ENCODE measurements at regions not wholly inside any gene's neighbourhood (a gene's known extent, or its start where the extent isn't known, plus 50 kb on each side); places are given as distances from the start of the nearest gene placed in this dataset.

GRCh38 chr12:14057895-14058294 lies 76.5 kb upstream of the GRIN2B start:
- TF ChIP-seq FOXM1 (IDR thresholded peaks at IDR 0.05; ENCODE audit: borderline replicate concordance, low read depth) (no peak), EP300 (IDR thresholded peaks at IDR 0.05; ENCODE audit: borderline replicate concordance) (no peak), RAD21 (IDR thresholded peaks at IDR 0.05; ENCODE audit: low read depth) (peak; percentile 13; the same call in 1 of the 2 replicates), TAF1 (IDR thresholded peaks at IDR 0.05; ENCODE audit: low read depth) (no peak), REST (IDR thresholded peaks at IDR 0.05; ENCODE audit: low read depth) (no peak), CREB1 (IDR thresholded peaks at IDR 0.05; ENCODE audit: low read depth) (no peak), EGR1 (IDR thresholded peaks at IDR 0.05) (no peak), YY1 (IDR thresholded peaks at IDR 0.05; ENCODE audit: low read depth) (no peak), MAX (IDR thresholded peaks at IDR 0.05) (no peak), CEBPB (IDR thresholded peaks at IDR 0.05) (no peak), TCF12 (IDR thresholded peaks at IDR 0.05; ENCODE audit: low read depth) (no peak)

All from Ishikawa (cell line).